Mucosa of descending colon (tissue), 3 donors: ENCODE measurements at regions not wholly inside any gene's neighbourhood (a gene's known extent, or its start where the extent isn't known, plus 50 kb on each side); places are given as distances from the start of the nearest gene placed in this dataset.
A peak's percentile ranks its signal among the peaks of the same experiment; 100 is the strongest.

ENCODE experiments used
- ATAC-seq: fragments of 200-7000 bp; cut with Tn5 transposase; one replicate; pipeline ENCODE4 v1.9.1; 2020; ENCODE audit warnings: mild to moderate bottlenecking, moderate library complexity
- DNase-seq, 3 donors: peaks; one replicate each; pipeline ENCODE4 v3.0.0-alpha.2; 2020
- H3K36me3 ChIP-seq: fragments of 200-600 bp; one replicate; pipeline ENCODE4 v1.8.0; 2021; ENCODE audit warnings: low read depth, mild to moderate bottlenecking
- H3K4me1 ChIP-seq: fragments of 200-600 bp; one replicate; pipeline ENCODE4 v1.8.0; 2021; ENCODE audit warnings: low read depth, mild to moderate bottlenecking
- H3K4me3 ChIP-seq: fragments of 200-600 bp; one replicate; pipeline ENCODE4 v1.8.0; 2021; ENCODE audit warnings: mild to moderate bottlenecking
- H3K9me3 ChIP-seq: fragments of 200-600 bp; one replicate; pipeline ENCODE4 v1.8.0; 2021; ENCODE audit warnings: mild to moderate bottlenecking
- intact Hi-C, 2 donors: fragments of 100-400 bp; cut with DNase I in 1 of 2; cut with micrococcal nuclease in 1 of 2; formaldehyde crosslinking; loops; one replicate each; pipeline versions ENCODE4 v1.11.0 to v1.11.1; 2022; cut with DNase I, micrococcal nuclease
- TF ChIP-seq, protein P1 (sequence below): fragments of 200-600 bp; IDR thresholded peaks from one replicate; pipeline ENCODE4 v1.8.0; 2022; ENCODE audit warnings: antibody characterized with exemption, mild to moderate bottlenecking
- donor health status: DM: no; HTN: no; CAD: no; lungs with moderate emphysema.
- donor health status: DM: no; HTN: no; CAD: no.
- donor health status: DM: no; HTN: yes; CAD: no.

DNA sequence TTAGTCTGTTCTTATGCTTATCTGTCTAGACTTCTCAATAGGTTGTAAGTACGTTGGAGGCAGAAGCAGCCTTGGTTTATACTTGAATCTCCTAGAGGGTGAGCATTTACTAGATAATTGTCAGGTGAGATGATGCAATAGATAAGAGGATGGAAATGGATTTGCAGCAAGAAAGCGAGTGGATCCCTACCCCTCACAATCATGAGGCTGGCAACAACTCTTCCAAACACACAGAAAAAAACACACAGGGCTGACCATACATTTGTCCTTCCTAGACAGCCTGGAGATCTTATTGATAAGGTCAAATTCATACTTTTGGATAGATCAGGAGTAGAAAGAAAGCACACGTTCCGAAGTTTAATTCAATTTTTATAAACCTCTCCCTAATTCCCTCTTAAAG lies 481.4 kb upstream of the CAMK1G start:
- intact Hi-C loops, result no loop called here
- TF ChIP-seq, protein P1, sequence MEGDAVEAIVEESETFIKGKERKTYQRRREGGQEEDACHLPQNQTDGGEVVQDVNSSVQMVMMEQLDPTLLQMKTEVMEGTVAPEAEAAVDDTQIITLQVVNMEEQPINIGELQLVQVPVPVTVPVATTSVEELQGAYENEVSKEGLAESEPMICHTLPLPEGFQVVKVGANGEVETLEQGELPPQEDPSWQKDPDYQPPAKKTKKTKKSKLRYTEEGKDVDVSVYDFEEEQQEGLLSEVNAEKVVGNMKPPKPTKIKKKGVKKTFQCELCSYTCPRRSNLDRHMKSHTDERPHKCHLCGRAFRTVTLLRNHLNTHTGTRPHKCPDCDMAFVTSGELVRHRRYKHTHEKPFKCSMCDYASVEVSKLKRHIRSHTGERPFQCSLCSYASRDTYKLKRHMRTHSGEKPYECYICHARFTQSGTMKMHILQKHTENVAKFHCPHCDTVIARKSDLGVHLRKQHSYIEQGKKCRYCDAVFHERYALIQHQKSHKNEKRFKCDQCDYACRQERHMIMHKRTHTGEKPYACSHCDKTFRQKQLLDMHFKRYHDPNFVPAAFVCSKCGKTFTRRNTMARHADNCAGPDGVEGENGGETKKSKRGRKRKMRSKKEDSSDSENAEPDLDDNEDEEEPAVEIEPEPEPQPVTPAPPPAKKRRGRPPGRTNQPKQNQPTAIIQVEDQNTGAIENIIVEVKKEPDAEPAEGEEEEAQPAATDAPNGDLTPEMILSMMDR, result no peak
- Histone ChIP-seq H3K36me3 (no peaks in the 10 kb centered on the region), H3K9me3 (no peaks in the 10 kb centered on the region), H3K4me3 (no peak overlapping the region), H3K4me1 (no peaks in the 10 kb centered on the region)
- ATAC-seq, result no peak
- no peak for DNase-seq

DNA sequence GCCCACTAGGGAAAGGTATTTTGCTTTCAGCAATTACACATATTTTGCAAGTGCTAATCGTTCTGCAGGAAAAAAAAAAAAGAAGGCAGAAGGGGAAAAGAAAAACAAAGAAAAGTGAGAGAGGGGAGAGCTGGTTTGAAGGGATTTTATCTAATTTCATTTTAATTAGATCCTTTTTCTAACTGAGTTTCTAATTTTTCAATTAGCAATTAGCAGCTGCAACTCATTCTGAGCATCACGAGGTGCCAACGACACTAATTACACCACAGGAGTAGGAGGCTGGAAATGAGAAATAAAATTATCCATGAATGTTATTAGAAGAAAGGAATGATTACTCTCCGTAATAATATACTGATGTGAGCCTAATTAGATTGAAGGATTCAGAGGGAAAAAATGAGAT lies 481.0 kb upstream of the CAMK1G start:
- DNase-seq, result no peak

DNA sequence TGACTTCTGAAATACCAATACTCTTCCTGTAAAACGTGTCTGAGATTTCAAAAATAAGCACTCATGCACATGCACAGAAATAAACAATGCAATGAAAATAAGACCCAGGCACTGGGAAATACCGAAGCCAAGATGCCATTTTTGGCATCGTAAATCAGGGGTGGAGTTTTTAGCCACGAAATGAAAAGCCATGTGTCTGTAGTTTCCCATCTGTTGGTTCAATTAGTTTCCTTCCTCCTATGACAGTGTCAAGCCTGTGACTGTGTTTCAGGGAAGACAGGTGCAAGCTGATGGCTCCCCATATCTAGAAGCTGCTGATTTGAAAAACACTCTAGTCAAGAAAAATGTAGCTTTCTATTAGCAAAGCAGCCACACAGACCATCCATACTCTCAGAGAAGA lies 480.4 kb upstream of the CAMK1G start:
- Histone ChIP-seq H3K4me3 (no peak overlapping the region), H3K36me3 (no peaks in the 10 kb centered on the region), H3K9me3 (no peaks in the 10 kb centered on the region), H3K4me1 (no peaks in the 10 kb centered on the region)
- TF ChIP-seq, protein P1, result no peak
- DNase-seq, result no peak
- ATAC-seq, result peak; percentile 14
- intact Hi-C loops, result no loop called here

More for the DNA sequence above, 481.0 kb upstream of the CAMK1G start:
- H3K36me3 ChIP-seq, result no peaks in the 10 kb centered on the region
- TF ChIP-seq, protein P1, result no peak
- H3K4me3 ChIP-seq, result no peak overlapping the region
- H3K4me1 ChIP-seq, result no peaks in the 10 kb centered on the region
- H3K9me3 ChIP-seq, result no peaks in the 10 kb centered on the region
- no peak for ATAC-seq
- intact Hi-C loops, result no loop called here

DNA sequence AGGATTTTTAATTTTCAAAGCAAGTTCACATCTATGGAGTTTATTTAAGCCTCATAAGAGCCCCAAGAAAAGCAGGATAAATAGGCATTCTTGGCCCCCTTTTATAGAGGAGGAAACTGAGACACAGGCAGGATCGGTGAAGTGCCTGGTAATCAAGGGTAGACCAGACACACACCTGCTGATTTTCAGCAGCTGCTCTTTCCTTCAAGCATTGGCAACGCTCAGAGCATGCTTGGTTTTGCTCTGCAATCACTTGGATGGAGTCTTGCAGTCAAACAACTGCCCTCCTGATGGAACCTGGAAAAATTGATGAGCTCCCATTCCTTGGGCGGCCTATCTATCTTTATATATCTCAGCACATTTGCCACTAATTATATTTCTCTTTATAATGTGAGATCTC lies 478.9 kb upstream of the CAMK1G start:
- Histone ChIP-seq H3K9me3 (no peaks in the 10 kb centered on the region), H3K36me3 (no peaks in the 10 kb centered on the region), H3K4me1 (peaks cover 9% of the 10 kb centered on the region), H3K4me3 (no peak overlapping the region)
- TF ChIP-seq, protein P1, result no peak
- ATAC-seq, result no peak
- intact Hi-C loops, result no loop called here
- no peak for DNase-seq

DNA sequence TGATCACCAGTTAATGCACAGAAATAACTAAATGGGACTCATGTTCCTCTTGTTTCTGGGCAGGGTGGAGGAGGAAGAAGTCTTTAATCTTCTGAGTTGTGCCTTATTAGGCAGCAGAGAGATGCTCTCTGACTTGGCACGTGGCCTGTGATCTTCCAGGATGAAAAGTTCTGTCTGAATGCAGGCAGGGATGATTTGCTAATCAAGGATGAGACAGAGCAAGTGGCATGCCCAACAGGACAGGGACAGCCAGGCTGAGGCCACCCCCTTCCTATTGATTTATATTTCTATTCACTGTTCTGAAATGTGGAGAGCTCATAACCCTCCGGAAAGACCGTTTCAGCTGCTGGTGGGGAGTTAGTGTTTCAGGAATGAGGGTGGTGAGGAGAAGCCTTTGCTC lies 477.8 kb upstream of the CAMK1G start:
- TF ChIP-seq, protein P1, result no peak
- no peak for ATAC-seq
- H3K9me3 ChIP-seq, result no peaks in the 10 kb centered on the region
- intact Hi-C loops, result no loop called here
- no peak for DNase-seq
- H3K36me3 ChIP-seq, result no peaks in the 10 kb centered on the region
- H3K4me3 ChIP-seq, result no peak overlapping the region
- H3K4me1 ChIP-seq, result peaks cover 9% of the 10 kb centered on the region

DNA sequence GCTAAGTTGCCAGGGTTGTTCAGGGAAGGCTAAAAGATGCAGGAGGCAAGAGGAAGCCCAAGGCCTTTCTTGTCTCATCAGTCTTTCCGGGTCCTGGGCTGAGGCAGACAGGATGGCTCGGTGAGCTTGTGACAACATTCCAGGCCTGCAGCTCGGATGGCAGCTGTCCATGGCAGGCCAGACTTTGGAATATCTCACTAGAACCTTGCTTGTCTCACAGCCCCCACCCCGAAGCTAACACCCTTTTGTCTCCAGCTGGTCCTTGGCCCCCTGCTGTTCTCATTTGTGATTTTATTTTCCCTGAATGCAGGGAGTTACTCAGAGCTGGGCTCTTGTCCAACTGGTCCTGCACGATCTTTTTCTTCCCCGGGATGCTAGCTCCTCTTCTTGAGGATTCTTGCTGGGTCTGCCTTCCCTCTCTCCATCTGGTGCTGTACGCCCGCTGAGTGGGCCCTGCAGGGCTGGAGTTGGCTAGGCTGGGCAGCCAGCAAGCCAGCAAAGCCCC lies 477.2 kb upstream of the CAMK1G start:
- ATAC-seq (peak; percentile 17), DNase-seq (no peak)
- intact Hi-C loops, result no loop called here

More for the DNA sequence above, 477.2 kb upstream of the CAMK1G start:
- no peaks in the 10 kb centered on the region for H3K36me3 ChIP-seq
- no peaks in the 10 kb centered on the region for H3K9me3 ChIP-seq
- TF ChIP-seq, protein P1, result no peak
- peaks cover 9% of the 10 kb centered on the region for H3K4me1 ChIP-seq
- H3K4me3 ChIP-seq, result no peak overlapping the region
